Muscle layer of colon (tissue), 2 donors: ENCODE measurements at regions not wholly inside any gene's neighbourhood (a gene's known extent, or its start where the extent isn't known, plus 50 kb on each side); places are given as distances from the start of the nearest gene placed in this dataset.

ENCODE experiments used
- H3K27ac ChIP-seq: one replicate; pipeline ENCODE4 v1.7.0; 2013; ENCODE audit warnings: low read depth, mild to moderate bottlenecking, low read length, moderate library complexity
- H3K27me3 ChIP-seq, 2 donors: one replicate each; pipeline ENCODE4 v1.7.0; 2013; ENCODE audit warnings: low read length in 2 of 2, mild to moderate bottlenecking in 2 of 2; ENCODE audit not compliant: insufficient read depth in 2 of 2, control insufficient read depth in 1 of 2
- H3K36me3 ChIP-seq: one replicate; pipeline ENCODE4 v1.7.0; 2013; ENCODE audit warnings: mild to moderate bottlenecking, low read length; ENCODE audit not compliant: insufficient read depth
- H3K4me1 ChIP-seq: one replicate; pipeline ENCODE4 v1.7.0; 2013; ENCODE audit warnings: mild to moderate bottlenecking, low read length; ENCODE audit not compliant: insufficient read depth
- H3K4me3 ChIP-seq, 2 donors: one replicate each; pipeline ENCODE4 v1.7.0; 2013; ENCODE audit warnings: low read length in 2 of 2, low read depth in 1 of 2, mild to moderate bottlenecking in 1 of 2, moderate library complexity in 1 of 2
- H3K9ac ChIP-seq: one replicate; pipeline ENCODE4 v1.7.0; 2013; ENCODE audit warnings: low read length
- H3K9me3 ChIP-seq: one replicate; pipeline ENCODE4 v1.7.0; 2013; ENCODE audit warnings: mild to moderate bottlenecking, low read length
- donor health status: abdominal sarcoma.
- donor health status: Adenocarcinoma of cecum.

DNA sequence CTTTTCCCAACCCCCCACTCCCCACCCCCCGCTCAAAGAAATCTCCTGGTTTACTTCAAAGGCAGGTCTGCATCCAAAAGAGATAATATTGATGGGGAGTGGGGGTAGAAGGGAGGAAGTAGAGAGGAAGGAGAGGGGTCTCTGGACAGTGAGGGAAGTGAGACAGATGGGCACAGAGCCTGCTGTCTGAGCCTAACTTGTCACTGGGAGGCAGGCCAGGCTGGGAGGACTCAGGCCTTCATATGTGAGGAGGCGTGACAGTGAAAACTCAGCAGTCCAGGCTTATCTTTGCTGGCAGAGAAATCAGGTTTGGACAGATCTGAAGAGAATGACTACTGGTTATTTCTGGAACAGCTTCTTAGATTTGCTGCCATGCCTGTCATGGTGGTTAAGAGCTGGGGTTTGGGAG, 192.3 kb downstream of the NUAK1 start:
- no peak overlapping the region for H3K4me3 ChIP-seq
- no peak overlapping the region for H3K9ac ChIP-seq
- no peaks in the 10 kb centered on the region for H3K27me3 ChIP-seq
- H3K4me1 ChIP-seq, result no peaks in the 10 kb centered on the region
- no peak overlapping the region for H3K27ac ChIP-seq
- H3K9me3 ChIP-seq, result no peaks in the 10 kb centered on the region
- H3K36me3 ChIP-seq, result no peaks in the 10 kb centered on the region

- Histone ChIP-seq H3K27ac (no peak overlapping the region), H3K27me3 (no peaks in the 10 kb centered on the region), H3K36me3 (no peaks in the 10 kb centered on the region)
These were observed 190.8 kb downstream of the NUAK1 start for GRCh38 chr12:105947906-105948305.

DNA sequence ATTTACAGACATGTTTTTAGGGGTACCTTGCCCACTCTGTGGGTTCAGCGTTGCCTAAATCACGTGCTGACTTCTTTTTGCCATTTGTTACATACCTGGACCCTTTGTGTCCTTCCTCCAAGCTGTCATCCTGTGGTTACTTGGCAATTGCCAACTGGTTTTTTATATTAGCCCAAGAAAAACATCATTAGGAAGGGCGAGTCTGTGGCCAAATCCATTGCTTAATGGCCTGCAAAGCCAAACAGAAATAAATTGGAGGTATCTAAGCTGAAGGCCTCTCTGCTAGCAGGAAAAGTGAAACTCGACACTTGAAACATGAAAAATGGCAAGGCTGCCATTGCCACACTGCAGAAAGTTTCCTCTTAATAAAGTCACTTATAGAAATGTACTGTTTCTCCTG, 190.4 kb downstream of the NUAK1 start:
- Histone ChIP-seq H3K4me1 (no peaks in the 10 kb centered on the region), H3K4me3 (no peak overlapping the region), H3K27ac (no peak overlapping the region), H3K36me3 (no peaks in the 10 kb centered on the region), H3K9me3 (no peaks in the 10 kb centered on the region), H3K9ac (no peak overlapping the region), H3K27me3 (no peaks in the 10 kb centered on the region)

More at GRCh38 chr12:105947906-105948305, 190.8 kb downstream of the NUAK1 start:
- Histone ChIP-seq H3K4me3 (no peak overlapping the region), H3K9me3 (no peaks in the 10 kb centered on the region), H3K9ac (no peak overlapping the region), H3K4me1 (no peaks in the 10 kb centered on the region)

- Histone ChIP-seq H3K9me3 (no peaks in the 10 kb centered on the region), H3K27ac (no peak overlapping the region), H3K4me3 (no peak overlapping the region)
These were observed 189.4 kb downstream of the NUAK1 start for GRCh38 chr12:105949391-105949790.

GRCh38 chr12:105951732-105952131, 187.0 kb downstream of the NUAK1 start:
- H3K9me3 ChIP-seq, result no peaks in the 10 kb centered on the region
- no peaks in the 10 kb centered on the region for H3K36me3 ChIP-seq
- H3K27me3 ChIP-seq, result no peaks in the 10 kb centered on the region
- H3K27ac ChIP-seq, result no peak overlapping the region
- H3K4me3 ChIP-seq, result no peak overlapping the region
- no peak overlapping the region for H3K9ac ChIP-seq
- H3K4me1 ChIP-seq, result no peaks in the 10 kb centered on the region

More at GRCh38 chr12:105949391-105949790, 189.4 kb downstream of the NUAK1 start:
- Histone ChIP-seq H3K4me1 (no peaks in the 10 kb centered on the region), H3K27me3 (no peaks in the 10 kb centered on the region), H3K36me3 (no peaks in the 10 kb centered on the region), H3K9ac (no peak overlapping the region)

DNA sequence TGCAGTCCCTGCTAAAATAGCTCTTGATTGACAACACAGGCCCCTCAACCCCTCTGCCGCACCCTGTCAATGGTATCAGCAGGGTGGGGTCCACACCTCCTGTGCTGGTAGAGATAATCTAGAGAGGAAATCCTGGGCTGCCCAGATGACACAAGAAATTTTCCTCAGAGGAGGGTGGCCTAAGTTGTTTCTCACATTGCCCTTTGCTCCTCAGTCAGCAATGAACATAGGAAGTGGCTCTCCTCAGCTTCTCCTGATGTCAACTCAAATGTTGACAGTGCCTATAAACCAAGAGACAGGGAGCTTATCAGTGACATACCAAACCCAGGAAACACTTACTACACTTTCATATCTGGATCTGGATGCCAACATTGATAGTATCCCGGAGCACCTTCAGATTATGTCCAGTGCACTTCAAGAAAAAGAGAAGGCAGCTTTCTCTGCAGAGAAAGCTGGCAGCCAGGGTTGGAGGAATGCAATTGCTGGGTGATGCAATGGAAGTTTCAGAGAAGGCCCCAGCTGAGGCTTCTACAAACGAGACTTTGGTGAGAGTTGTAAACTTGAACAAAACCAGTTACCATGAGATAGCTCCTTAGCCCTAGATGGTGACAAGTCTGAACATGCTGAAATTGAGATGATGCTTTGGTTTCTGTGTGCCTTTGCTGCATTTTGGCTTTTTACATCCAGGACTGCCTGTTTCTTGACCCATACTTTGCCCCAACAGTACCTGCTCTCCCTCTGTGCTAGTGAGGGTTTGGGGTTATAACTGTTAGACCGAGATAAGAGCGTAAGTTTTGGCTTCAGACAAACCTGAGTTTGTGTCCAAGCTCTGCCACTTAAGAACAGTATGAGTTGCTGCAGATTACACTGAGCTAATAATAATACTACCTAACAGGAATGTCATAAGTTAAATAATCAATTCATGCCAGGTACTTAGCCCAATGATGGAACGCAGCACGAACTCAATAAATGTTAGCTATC, 183.5 kb downstream of the NUAK1 start:
- Histone ChIP-seq H3K4me3 (no peak overlapping the region), H3K27me3 (no peaks in the 10 kb centered on the region), H3K27ac (no peak overlapping the region), H3K9me3 (no peaks in the 10 kb centered on the region), H3K4me1 (no peaks in the 10 kb centered on the region), H3K9ac (no peak overlapping the region), H3K36me3 (no peaks in the 10 kb centered on the region)

- no peaks in the 10 kb centered on the region for H3K4me1 ChIP-seq
- no peak overlapping the region for H3K27ac ChIP-seq
- no peaks in the 10 kb centered on the region for H3K9me3 ChIP-seq
- no peaks in the 10 kb centered on the region for H3K36me3 ChIP-seq
- H3K4me3 ChIP-seq, result no peak overlapping the region
- no peaks in the 10 kb centered on the region for H3K27me3 ChIP-seq
- H3K9ac ChIP-seq, result no peak overlapping the region
These were observed 182.8 kb downstream of the NUAK1 start for GRCh38 chr12:105955976-105956375.

DNA sequence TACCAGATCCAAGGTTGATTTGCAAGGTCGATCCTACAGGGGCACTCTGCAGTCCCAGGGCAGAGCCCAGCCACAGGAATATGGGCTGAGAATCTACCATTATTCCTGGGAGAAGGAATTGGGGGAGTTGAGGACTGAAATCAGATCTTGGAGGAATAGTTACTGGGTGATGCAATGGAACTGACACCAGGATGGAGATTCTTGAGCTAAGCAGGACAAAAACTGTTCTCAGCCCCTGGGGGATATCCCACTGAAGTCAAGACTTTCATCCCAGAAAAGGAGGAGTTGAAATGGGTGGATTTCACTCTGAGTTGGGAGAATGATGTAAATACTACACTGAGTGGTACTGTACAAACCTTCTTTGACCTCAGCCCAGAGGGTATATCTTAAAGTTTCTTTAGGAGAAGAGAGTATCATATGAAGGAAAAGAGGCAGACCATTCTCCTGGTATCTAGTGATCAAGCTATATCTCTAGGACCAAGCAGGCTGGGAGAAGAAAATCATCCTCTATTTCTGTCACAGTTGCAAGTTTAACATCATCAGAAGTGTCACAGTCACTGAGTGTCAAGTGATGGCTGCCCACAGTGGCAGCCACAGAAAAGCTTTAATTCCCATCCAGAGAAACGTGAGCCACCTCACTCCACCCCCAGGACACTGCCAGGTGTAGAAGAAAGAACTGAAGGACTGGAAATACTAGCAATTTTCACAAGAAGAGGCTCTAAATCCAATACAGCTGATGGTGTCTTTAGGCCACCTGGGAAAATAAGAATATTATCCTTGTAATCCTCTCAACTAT, 181.9 kb downstream of the NUAK1 start:
- H3K9me3 ChIP-seq, result no peaks in the 10 kb centered on the region

GRCh38 chr12:105960319-105961083, 178.3 kb downstream of the NUAK1 start:
- Histone ChIP-seq H3K27me3 (no peaks in the 10 kb centered on the region), H3K4me1 (no peaks in the 10 kb centered on the region), H3K27ac (no peak overlapping the region), H3K4me3 (no peak overlapping the region), H3K9me3 (no peaks in the 10 kb centered on the region), H3K36me3 (no peaks in the 10 kb centered on the region), H3K9ac (no peak overlapping the region)

More for the DNA sequence above, 181.9 kb downstream of the NUAK1 start:
- no peaks in the 10 kb centered on the region for H3K4me1 ChIP-seq
- no peaks in the 10 kb centered on the region for H3K27me3 ChIP-seq
- H3K36me3 ChIP-seq, result no peaks in the 10 kb centered on the region
- no peak overlapping the region for H3K9ac ChIP-seq
- H3K4me3 ChIP-seq, result no peak overlapping the region
- H3K27ac ChIP-seq, result no peak overlapping the region

GRCh38 chr12:105961821-105962671, 176.7 kb downstream of the NUAK1 start:
- Histone ChIP-seq H3K9ac (no peak overlapping the region), H3K4me1 (peaks cover 1% of the 10 kb centered on the region), H3K9me3 (no peaks in the 10 kb centered on the region), H3K27me3 (no peaks in the 10 kb centered on the region), H3K27ac (no peak overlapping the region), H3K4me3 (no peak overlapping the region), H3K36me3 (no peaks in the 10 kb centered on the region)
